Mammary epithelial cell (primary cell): ENCODE measurements at regions not wholly inside any gene's neighbourhood (a gene's known extent, or its start where the extent isn't known, plus 50 kb on each side); places are given as distances from the start of the nearest gene placed in this dataset.

Experiments
- EZH2 ChIP-seq: IDR thresholded peaks from 2 replicates; pipeline ENCODE4 v1.6.1; 2012; ENCODE audit warnings: low read length, inconsistent platforms, borderline replicate concordance
- TF ChIP-seq, protein P1 (sequence below), 2 donors: IDR thresholded peaks in 1 of 2; conservative IDR thresholded peaks in 1 of 2; 2 replicates each; pipeline ENCODE4 v1.5.1; 2011 to 2012; ENCODE audit warnings: inconsistent platforms in 2 of 2, low read length in 2 of 2, mild to moderate bottlenecking in 2 of 2, control low read depth in 1 of 2, low read depth in 1 of 2; ENCODE audit not compliant: insufficient read depth in 1 of 2; ENCODE audit errors: extremely low read depth in 1 of 2

DNA sequence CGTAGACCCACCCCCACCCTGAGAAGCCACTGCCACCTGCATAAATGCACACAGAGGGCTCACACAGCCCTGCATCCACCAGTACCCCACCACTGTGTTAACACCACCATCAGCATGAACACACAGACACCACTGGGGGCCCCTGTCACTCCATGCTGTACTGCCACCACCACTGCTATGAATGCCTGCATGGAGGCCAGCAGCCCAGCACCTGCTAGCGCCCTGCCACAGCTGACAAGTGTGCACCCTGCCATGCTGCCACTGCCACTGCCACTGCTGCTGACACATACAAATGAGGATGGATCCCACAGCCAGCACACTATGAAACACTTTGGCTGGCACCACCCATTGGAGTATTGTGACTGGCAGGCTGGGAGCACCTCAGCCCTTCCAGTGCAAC is 361.0 kb downstream of the TAFA4 start:
- TF ChIP-seq, protein P1, sequence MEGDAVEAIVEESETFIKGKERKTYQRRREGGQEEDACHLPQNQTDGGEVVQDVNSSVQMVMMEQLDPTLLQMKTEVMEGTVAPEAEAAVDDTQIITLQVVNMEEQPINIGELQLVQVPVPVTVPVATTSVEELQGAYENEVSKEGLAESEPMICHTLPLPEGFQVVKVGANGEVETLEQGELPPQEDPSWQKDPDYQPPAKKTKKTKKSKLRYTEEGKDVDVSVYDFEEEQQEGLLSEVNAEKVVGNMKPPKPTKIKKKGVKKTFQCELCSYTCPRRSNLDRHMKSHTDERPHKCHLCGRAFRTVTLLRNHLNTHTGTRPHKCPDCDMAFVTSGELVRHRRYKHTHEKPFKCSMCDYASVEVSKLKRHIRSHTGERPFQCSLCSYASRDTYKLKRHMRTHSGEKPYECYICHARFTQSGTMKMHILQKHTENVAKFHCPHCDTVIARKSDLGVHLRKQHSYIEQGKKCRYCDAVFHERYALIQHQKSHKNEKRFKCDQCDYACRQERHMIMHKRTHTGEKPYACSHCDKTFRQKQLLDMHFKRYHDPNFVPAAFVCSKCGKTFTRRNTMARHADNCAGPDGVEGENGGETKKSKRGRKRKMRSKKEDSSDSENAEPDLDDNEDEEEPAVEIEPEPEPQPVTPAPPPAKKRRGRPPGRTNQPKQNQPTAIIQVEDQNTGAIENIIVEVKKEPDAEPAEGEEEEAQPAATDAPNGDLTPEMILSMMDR (conservative IDR thresholded peaks at IDR 0.05 in 1 of 2, IDR thresholded peaks at IDR 0.05 in 1 of 2; ENCODE audit: extremely low read depth in 1 of 2, insufficient read depth in 1 of 2, low read depth in 1 of 2, low read length in 2 of 2): no peak
- TF ChIP-seq EZH2: no peak
